SK-N-SH (cell line): ENCODE measurements at regions not wholly inside any gene's neighbourhood (a gene's known extent, or its start where the extent isn't known, plus 50 kb on each side); places are given as distances from the start of the nearest gene placed in this dataset.

Source experiments
- CTCF ChIA-PET: fragments of 300-600, 350-600 bp; formaldehyde crosslinking; extraction: SDS; loops from one replicate; lab custom pipeline; 2021; lab: Yijun Ruan, JAX
- POLR2A ChIA-PET: fragments of 350-600 bp; sonication (Branson Sonifier 250); formaldehyde crosslinking; extraction: SDS; loops from one replicate; lab custom pipeline; 2020; ENCODE audit warnings: antibody characterized with exemption, inconsistent platforms; lab: Yijun Ruan, JAX
- DNase-seq: peaks from one replicate; pipeline ENCODE4 v3.0.0; 2012
- H2AFZ ChIP-seq: fragments of 200-600 bp; sonication (generic); 2 replicates; pipeline ENCODE4 v1.8.1; 2016; ENCODE audit warnings: antibody characterized with exemption, mild to moderate bottlenecking, low read depth
- H3F3A ChIP-seq: fragments of 200-600 bp; sonication (generic); replicated peaks from 2 replicates; pipeline ENCODE3; 2016; ENCODE audit warnings: antibody characterized with exemption, mild to moderate bottlenecking; ENCODE audit not compliant: insufficient read depth
- H3K27ac ChIP-seq, 2 experiments: fragments of 200-500 bp in 1 of 2; fragments of 200-600 bp in 1 of 2; sonication (Bioruptor generic) in 1 of 2; sonication (generic), shearing (Covaris generic) in 1 of 2; 2 replicates each; pipeline versions ENCODE4 v1.5.1 to v1.6.1; 2014 to 2016; ENCODE audit warnings: low read depth in 2 of 2, inconsistent platforms in 1 of 2, low read length in 1 of 2, mild to moderate bottlenecking in 1 of 2, mixed read lengths in 1 of 2
- H3K27me3 ChIP-seq: fragments of 200-600 bp; sonication (generic), shearing (Covaris generic); 2 replicates; pipeline ENCODE4 v1.6.1; 2016; ENCODE audit warnings: mixed run types; ENCODE audit not compliant: insufficient read depth
- H3K36me3 ChIP-seq, 2 experiments: fragments of 200-500 bp in 1 of 2; fragments of 200-600 bp in 1 of 2; sonication (Bioruptor generic) in 1 of 2; sonication (generic) in 1 of 2; replicated peaks in 1 of 2; 2 replicates each; pipeline versions ENCODE3 to v1.5.1; 2014 to 2016; ENCODE audit warnings: low read length in 1 of 2, mild to moderate bottlenecking in 1 of 2; ENCODE audit not compliant: insufficient read depth in 2 of 2, control insufficient read depth in 1 of 2
- H3K4me1 ChIP-seq, 2 experiments: fragments of 200-500 bp in 1 of 2; fragments of 200-600 bp in 1 of 2; sonication (Bioruptor generic) in 1 of 2; sonication (generic), shearing (Covaris generic) in 1 of 2; 2 replicates each; pipeline versions ENCODE4 v1.5.1 to v1.6.1; 2014 to 2016; ENCODE audit warnings: low read depth in 1 of 2, low read length in 1 of 2, mixed run types in 1 of 2; ENCODE audit not compliant: insufficient read depth in 2 of 2, control insufficient read depth in 1 of 2
- H3K4me2 ChIP-seq: fragments of 200-600 bp; sonication (generic), shearing (Covaris generic); 2 replicates; pipeline ENCODE4 v1.6.1; 2017; ENCODE audit warnings: mixed run types
- H3K4me3 ChIP-seq, 2 experiments: fragments of 200-500 bp in 1 of 2; fragments of 200-600 bp in 1 of 2; sonication (Bioruptor generic) in 1 of 2; sonication (generic), shearing (Covaris generic) in 1 of 2; 2 replicates each; pipeline versions ENCODE4 v1.5.1 to v1.8.1; 2014 to 2016; ENCODE audit warnings: low read depth in 2 of 2, inconsistent platforms in 1 of 2, low read length in 1 of 2, mild to moderate bottlenecking in 1 of 2, mixed read lengths in 1 of 2, moderate library complexity in 1 of 2
- H3K79me2 ChIP-seq: fragments of 200-600 bp; sonication (generic); 2 replicates; pipeline ENCODE4 v1.8.1; 2017; ENCODE audit warnings: mild to moderate bottlenecking; ENCODE audit not compliant: insufficient read depth
- H3K9ac ChIP-seq: fragments of 200-600 bp; sonication (generic); 2 replicates; pipeline ENCODE4 v1.6.1; 2017; ENCODE audit warnings: mixed run types
- H3K9me2 ChIP-seq: fragments of 200-600 bp; sonication (generic); 2 replicates; pipeline ENCODE4 v1.6.1; 2017; ENCODE audit warnings: mixed run types
- H3K9me3 ChIP-seq: fragments of 200-600 bp; sonication (generic); 2 replicates; pipeline ENCODE4 v1.6.1; 2017; ENCODE audit warnings: mixed run types, mild to moderate bottlenecking, moderate library complexity
- H4K20me1 ChIP-seq: fragments of 200-600 bp; sonication (generic); 2 replicates; pipeline ENCODE4 v1.6.1; 2017; ENCODE audit warnings: mild to moderate bottlenecking, mixed run types; ENCODE audit not compliant: insufficient read depth
- ELF1 ChIP-seq: IDR thresholded peaks from 2 replicates; pipeline ENCODE4 v1.4.0; 2012
- EZH2phosphoT487 ChIP-seq: fragments of 200-600 bp; sonication (generic); IDR thresholded peaks from 2 replicates; pipeline ENCODE4 v1.6.1; 2017; ENCODE audit warnings: low read depth, mixed run types, mild to moderate bottlenecking, antibody characterized with exemption, moderate library complexity, borderline replicate concordance
- FOSL2 ChIP-seq: IDR thresholded peaks from 2 replicates; pipeline ENCODE4 v1.4.0; 2012; ENCODE audit warnings: low read depth, mild to moderate bottlenecking, moderate library complexity, borderline replicate concordance
- GATA2 ChIP-seq: sonication (generic); formaldehyde crosslinking; IDR thresholded peaks from 2 replicates; pipeline ENCODE4 v1.5.0; 2020; ENCODE audit warnings: mild to moderate bottlenecking, missing genetic modification reagents
- IRF3 ChIP-seq: fragments of 150-350 bp; IDR thresholded peaks from 2 replicates; pipeline ENCODE4 v1.6.1; 2016; ENCODE audit warnings: mild to moderate bottlenecking, low read depth, low read length
- MAX ChIP-seq: IDR thresholded peaks from 2 replicates; pipeline ENCODE4 v1.4.0; 2012; ENCODE audit warnings: low read depth
- PBX3 ChIP-seq: IDR thresholded peaks from 2 replicates; pipeline ENCODE4; 2012
- POLR2AphosphoS5 ChIP-seq: IDR thresholded peaks from 2 replicates; pipeline ENCODE4 v1.6.1; 2012; ENCODE audit warnings: low read depth, low read length
- RCOR1 ChIP-seq: fragments of 150-350 bp; IDR thresholded peaks from 2 replicates; pipeline ENCODE4 v1.6.1; 2017; ENCODE audit warnings: antibody characterized with exemption, low read length
- REST ChIP-seq: IDR thresholded peaks from 2 replicates; pipeline ENCODE4 v1.6.1; 2012; ENCODE audit warnings: mild to moderate bottlenecking, low read depth, low read length, moderate library complexity
- RFX5 ChIP-seq: IDR thresholded peaks from 2 replicates; pipeline ENCODE4 v1.6.1; 2012; ENCODE audit warnings: mild to moderate bottlenecking, improper control_type of control experiment, low read length
- SMC3 ChIP-seq: IDR thresholded peaks from 2 replicates; pipeline ENCODE4 v1.6.1; 2012; ENCODE audit warnings: low read depth, low read length, improper control_type of control experiment
- TCF12 ChIP-seq: IDR thresholded peaks from 2 replicates; pipeline ENCODE4 v1.4.0; 2012
- WGBS: methylation state at CpG from one replicate; pipeline ENCODE4 v1.1.6; 2017; ENCODE audit warnings: low lambda C conversion rate; 5-methylcytosine and 5-hydroxymethylcytosine counted together
- TF ChIP-seq, protein P1 (sequence below): IDR thresholded peaks from 2 replicates; pipeline ENCODE4 v1.4.0; 2012; ENCODE audit warnings: low read depth, borderline replicate concordance

DNA sequence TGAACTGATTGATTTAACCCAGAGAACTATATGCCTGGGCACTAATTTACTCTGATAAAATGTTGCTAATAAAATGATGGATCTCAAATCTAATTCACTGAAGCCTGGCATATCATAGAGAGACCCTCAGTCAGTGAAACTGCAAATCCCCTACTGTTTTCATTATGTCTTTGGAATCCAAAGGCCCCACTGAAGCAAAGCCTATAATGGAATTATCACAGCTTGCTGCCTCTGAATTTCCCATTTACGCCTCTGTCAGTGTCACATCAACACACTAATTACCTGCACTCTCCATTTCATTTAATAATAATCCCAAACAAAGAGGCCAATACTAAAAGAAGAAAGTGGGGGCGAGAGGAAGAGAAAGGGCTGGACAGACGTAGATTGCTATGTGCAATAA, 470.9 kb downstream of the MBD2 start (continued):
- TF ChIP-seq RFX5: no peak
- peak; percentile 52; the same call in 1 of the 2 replicates for TF ChIP-seq RCOR1

- H4K20me1 ChIP-seq: no peaks in the 10 kb centered on the region
- H3K4me2 ChIP-seq: no peak overlapping the region
- ChIA-PET POLR2A (no interaction called here), CTCF (interaction anchor here (0.6 kb wide), 1 partner anchor 12 kb away, joined by 3 read pairs; no protein-coding TSS in a partner anchor)
- H2AFZ ChIP-seq: no peak overlapping the region
- peaks cover 3% of the 10 kb centered on the region; the same call in 1 of the 2 replicates for H3K9me3 ChIP-seq
- H3K9me2 ChIP-seq: no peaks in the 10 kb centered on the region
- 35% methylated on average over 5 of the region's 5 CpGs for WGBS
- peak overlapping the region in 1 of 2 experiments; percentile 62; a peak in 2 of 4 replicates for H3K27ac ChIP-seq
- H3K4me3 ChIP-seq: no peak overlapping the region
- H3K27me3 ChIP-seq: no peaks in the 10 kb centered on the region
- peaks cover 0 to 4% of the 10 kb centered on the region in 2 experiments; a peak in 3 of 4 replicates for H3K4me1 ChIP-seq
- H3F3A ChIP-seq: no peaks in the 10 kb centered on the region
- no peaks in the 10 kb centered on the region for H3K36me3 ChIP-seq
- H3K79me2 ChIP-seq: no peaks in the 10 kb centered on the region
- TF ChIP-seq IRF3: no peak
- TF ChIP-seq, protein P1, sequence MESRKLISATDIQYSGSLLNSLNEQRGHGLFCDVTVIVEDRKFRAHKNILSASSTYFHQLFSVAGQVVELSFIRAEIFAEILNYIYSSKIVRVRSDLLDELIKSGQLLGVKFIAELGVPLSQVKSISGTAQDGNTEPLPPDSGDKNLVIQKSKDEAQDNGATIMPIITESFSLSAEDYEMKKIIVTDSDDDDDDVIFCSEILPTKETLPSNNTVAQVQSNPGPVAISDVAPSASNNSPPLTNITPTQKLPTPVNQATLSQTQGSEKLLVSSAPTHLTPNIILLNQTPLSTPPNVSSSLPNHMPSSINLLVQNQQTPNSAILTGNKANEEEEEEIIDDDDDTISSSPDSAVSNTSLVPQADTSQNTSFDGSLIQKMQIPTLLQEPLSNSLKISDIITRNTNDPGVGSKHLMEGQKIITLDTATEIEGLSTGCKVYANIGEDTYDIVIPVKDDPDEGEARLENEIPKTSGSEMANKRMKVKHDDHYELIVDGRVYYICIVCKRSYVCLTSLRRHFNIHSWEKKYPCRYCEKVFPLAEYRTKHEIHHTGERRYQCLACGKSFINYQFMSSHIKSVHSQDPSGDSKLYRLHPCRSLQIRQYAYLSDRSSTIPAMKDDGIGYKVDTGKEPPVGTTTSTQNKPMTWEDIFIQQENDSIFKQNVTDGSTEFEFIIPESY: no peak
- TF ChIP-seq TCF12: no peak
- TF ChIP-seq MAX: no peak
- TF ChIP-seq SMC3: no peak
- no peak overlapping the region for H3K9ac ChIP-seq
- no peak for DNase-seq
Measured at GRCh38 chr18:53752781-53753367, 471.6 kb downstream of the MBD2 start.

DNA sequence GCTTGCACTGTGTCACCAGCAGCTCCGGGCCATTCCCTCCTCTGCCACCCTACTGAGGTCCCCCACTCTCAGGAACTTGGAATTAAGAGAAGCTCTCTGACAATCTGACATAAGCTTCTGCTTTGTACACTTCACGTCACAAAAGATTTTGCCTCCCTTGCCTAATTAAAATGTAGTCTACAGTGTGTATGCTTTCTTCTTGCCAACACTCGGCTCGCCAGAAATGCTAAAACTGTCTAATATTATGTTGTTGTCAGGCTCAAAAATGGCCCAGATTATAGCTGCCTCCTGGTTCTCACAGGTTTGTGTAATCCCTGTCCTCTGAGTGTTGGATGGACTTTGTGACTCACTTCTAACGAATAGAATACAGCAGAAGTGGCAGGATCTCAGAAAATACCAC, 474.7 kb downstream of the MBD2 start:
- no peak for DNase-seq
- H3F3A ChIP-seq: no peaks in the 10 kb centered on the region
- no peak overlapping the region for H3K4me3 ChIP-seq
- no peak overlapping the region for H3K27ac ChIP-seq
- 32% methylated on average over 5 of the region's 5 CpGs for WGBS
- no peaks in the 10 kb centered on the region for H4K20me1 ChIP-seq
- H3K9ac ChIP-seq: no peak overlapping the region
- H3K4me1 ChIP-seq: peaks cover 0 to 4% of the 10 kb centered on the region in 2 experiments; a peak in 3 of 4 replicates
- H3K36me3 ChIP-seq: no peaks in the 10 kb centered on the region
- no peak overlapping the region for H3K4me2 ChIP-seq
- no peaks in the 10 kb centered on the region for H3K79me2 ChIP-seq
- ChIA-PET POLR2A (no interaction called here), CTCF (no interaction called here)
- H3K9me2 ChIP-seq: no peaks in the 10 kb centered on the region
- H3K9me3 ChIP-seq: peaks cover 4% of the 10 kb centered on the region
- no peak overlapping the region for H2AFZ ChIP-seq
- no peaks in the 10 kb centered on the region for H3K27me3 ChIP-seq
- no peak for TF ChIP-seq GATA2 (CRISPR knock-in tag)
- no peak for TF ChIP-seq ELF1
- TF ChIP-seq FOSL2: no peak
- TF ChIP-seq, protein P1: no peak
- no peak for TF ChIP-seq PBX3
- no peak for TF ChIP-seq POLR2AphosphoS5
- no peak for TF ChIP-seq RCOR1
- TF ChIP-seq REST: no peak
- TF ChIP-seq EZH2phosphoT487: no peak
